HepG2 (cell line): ENCODE measurements at regions not wholly inside any gene's neighbourhood (a gene's known extent, or its start where the extent isn't known, plus 50 kb on each side); places are given as distances from the start of the nearest gene placed in this dataset.

Experiments used
- ASH2L ChIP-seq: fragments of 300-600, 200-600 bp; sonication (generic); IDR thresholded peaks from 2 replicates; pipeline ENCODE4 v1.7.0; 2017; ENCODE audit warnings: low read depth, mild to moderate bottlenecking, moderate library complexity, mixed read lengths, low read length; ENCODE audit not compliant: insufficient read length
- E2F1 ChIP-seq: sonication (generic); formaldehyde crosslinking; IDR thresholded peaks from 2 replicates; pipeline ENCODE4 v1.5.0; 2020; ENCODE audit warnings: missing genetic modification reagents
- HES4 ChIP-seq: sonication (generic); formaldehyde crosslinking; IDR thresholded peaks from 2 replicates; pipeline ENCODE4 v1.9.0; 2021; ENCODE audit warnings: mild to moderate bottlenecking, missing genetic modification reagents, borderline replicate concordance
- MAX ChIP-seq: IDR thresholded peaks from 2 replicates; pipeline ENCODE4 v1.6.1; 2012; ENCODE audit warnings: inconsistent platforms
- MEF2D ChIP-seq: sonication (generic); formaldehyde crosslinking; IDR thresholded peaks from 2 replicates; pipeline ENCODE4 v1.5.1; 2020; ENCODE audit warnings: mild to moderate bottlenecking, missing genetic modification reagents
- MEIS1 ChIP-seq: sonication (generic); formaldehyde crosslinking; IDR thresholded peaks from 2 replicates; pipeline ENCODE4 v1.9.0; 2021; ENCODE audit warnings: mild to moderate bottlenecking, missing genetic modification reagents, moderate library complexity, borderline replicate concordance
- RARG ChIP-seq: sonication (generic); formaldehyde crosslinking; IDR thresholded peaks from 2 replicates; pipeline ENCODE4 v1.4.0; 2020; ENCODE audit warnings: low read depth, mild to moderate bottlenecking, missing genetic modification reagents
- SNAPC2 ChIP-seq: sonication (generic); formaldehyde crosslinking; IDR thresholded peaks from 2 replicates; pipeline ENCODE4 v1.8.1; 2022; ENCODE audit warnings: mild to moderate bottlenecking, missing genetic modification reagents
- SRY ChIP-seq: sonication (generic); formaldehyde crosslinking; IDR thresholded peaks from 2 replicates; pipeline ENCODE4 v1.8.0; 2022; ENCODE audit warnings: mild to moderate bottlenecking, missing genetic modification reagents
- TBX2 ChIP-seq: sonication (generic); formaldehyde crosslinking; IDR thresholded peaks from 2 replicates; pipeline ENCODE4 v1.5.0; 2020; ENCODE audit warnings: missing genetic modification reagents, mild to moderate bottlenecking, borderline replicate concordance
- TFE3 ChIP-seq: IDR thresholded peaks from 2 replicates; pipeline ENCODE4 v1.6.1; 2016
- ZFX ChIP-seq: sonication (generic); formaldehyde crosslinking; IDR thresholded peaks from 2 replicates; pipeline ENCODE4 v1.4.0; 2020; ENCODE audit warnings: mild to moderate bottlenecking, low read depth, missing genetic modification reagents, moderate library complexity
- ZNF264 ChIP-seq: sonication (generic); formaldehyde crosslinking; IDR thresholded peaks from 2 replicates; pipeline ENCODE4 v1.4.0; 2020; ENCODE audit warnings: missing genetic modification reagents
- ZNF281 ChIP-seq: sonication (generic); formaldehyde crosslinking; IDR thresholded peaks from 2 replicates; pipeline ENCODE4 v1.4.0; 2020; ENCODE audit warnings: missing genetic modification reagents, borderline replicate concordance
- ZNF549 ChIP-seq: sonication (generic); formaldehyde crosslinking; IDR thresholded peaks from 2 replicates; pipeline ENCODE4 v1.5.0; 2020; ENCODE audit warnings: missing genetic modification reagents
- ZNF564 ChIP-seq: sonication (generic); formaldehyde crosslinking; IDR thresholded peaks from 2 replicates; pipeline ENCODE4 v1.8.1; 2023; ENCODE audit warnings: mild to moderate bottlenecking, missing genetic modification reagents
- ZNF597 ChIP-seq: sonication (generic); formaldehyde crosslinking; IDR thresholded peaks from 2 replicates; pipeline ENCODE4 v1.5.0; 2020; ENCODE audit warnings: missing genetic modification reagents
- ZNF687 ChIP-seq: sonication (generic); formaldehyde crosslinking; IDR thresholded peaks from 2 replicates; pipeline ENCODE4 v1.5.1; 2020; ENCODE audit warnings: mild to moderate bottlenecking, missing genetic modification reagents, moderate library complexity

GRCh38 chr9:94165592-94166235 is 81.5 kb downstream of the PTPDC1 start (continued):
- no peak for TF ChIP-seq ZNF597
- TF ChIP-seq TBX2 (CRISPR knock-in tag) = peak; percentile 78
- TF ChIP-seq E2F1 = 0 out of 2 replicates have a peak, but pooled peaks have one; percentile 29
- TF ChIP-seq ZNF264 (CRISPR knock-in tag) = 0 out of 2 replicates have a peak, but pooled peaks have one; percentile 44
- peak; percentile 8 for TF ChIP-seq ASH2L
- no peak for TF ChIP-seq RARG (CRISPR knock-in tag)
- peak; percentile 72; the same call in 1 of the 2 replicates for TF ChIP-seq MEF2D (CRISPR knock-in tag)
- peak; percentile 84 for TF ChIP-seq HES4 (CRISPR knock-in tag)
- TF ChIP-seq MEIS1 (CRISPR knock-in tag) = peak; percentile 75; the same call in 1 of the 2 replicates
- TF ChIP-seq SNAPC2 (CRISPR knock-in tag) = no peak
- TF ChIP-seq ZNF564 (CRISPR knock-in tag) = no peak
- TF ChIP-seq MAX = peak; percentile 98
- no peak for TF ChIP-seq ZNF549 (CRISPR knock-in tag)
- peak; percentile 99 for TF ChIP-seq ZNF687
- TF ChIP-seq ZNF281 (CRISPR knock-in tag) = peak; percentile 38; the same call in 1 of the 2 replicates
- peak; percentile 17; the same call in 1 of the 2 replicates for TF ChIP-seq ZFX
- peak; percentile 92 for TF ChIP-seq TFE3 (CRISPR knock-in tag)
- TF ChIP-seq SRY (CRISPR knock-in tag) = 0 out of 2 replicates have a peak, but pooled peaks have one; percentile 54
